ENCODE measurements at regions not wholly inside any gene's neighbourhood (a gene's known extent, or its start where the extent isn't known, plus 50 kb on each side); places are given as distances from the start of the nearest gene placed in this dataset.

- WGBS, 2 donors: 75 to 89% methylated on average over 1 of the region's 1 CpG
- Histone ChIP-seq H3K27ac (no peak overlapping the region), H3K9me3 (no peaks in the 10 kb centered on the region), H3K4me3 (no peak overlapping the region), H3K27me3 (no peaks in the 10 kb centered on the region), H3K4me1 (no peaks in the 10 kb centered on the region), H3K36me3 (no peaks in the 10 kb centered on the region)
- no peak for TF ChIP-seq CTCF (IDR thresholded peaks at IDR 0.05)
- TF ChIP-seq POLR2A (IDR thresholded peaks at IDR 0.05): no peak
- intact Hi-C loops (cut with DNase I): no loop called here
- no peak for DNase-seq
These were observed 1830.2 kb downstream of the STIM2 start for GRCh38 chr4:28690890-28691289.

- H3K4me3 ChIP-seq: no peak overlapping the region
These were observed 1841.9 kb downstream of the STIM2 start for GRCh38 chr4:28702571-28702970.

GRCh38 chr4:28709891-28710290, 1849.2 kb downstream of the STIM2 start:
- Histone ChIP-seq H3K4me3 (no peak overlapping the region), H3K4me1 (no peaks in the 10 kb centered on the region), H3K27me3 (no peaks in the 10 kb centered on the region), H3K36me3 (no peaks in the 10 kb centered on the region), H3K9me3 (no peaks in the 10 kb centered on the region), H3K27ac (no peak overlapping the region)
- 28 to 48% methylated on average over 3 of the region's 3 CpGs for WGBS, 2 donors
- intact Hi-C loops (cut with DNase I): no loop called here
- no peak for TF ChIP-seq CTCF (IDR thresholded peaks at IDR 0.05)
- TF ChIP-seq POLR2A (IDR thresholded peaks at IDR 0.05): no peak
- DNase-seq: no peak

More at GRCh38 chr4:28702571-28702970, 1841.9 kb downstream of the STIM2 start:
- Histone ChIP-seq H3K27me3 (no peaks in the 10 kb centered on the region), H3K36me3 (no peaks in the 10 kb centered on the region), H3K9me3 (no peaks in the 10 kb centered on the region), H3K4me1 (no peaks in the 10 kb centered on the region), H3K27ac (no peak overlapping the region)
- WGBS, 2 donors: 61 to 70% methylated on average over 4 of the region's 4 CpGs
- intact Hi-C loops (cut with DNase I): no loop called here
- TF ChIP-seq CTCF (IDR thresholded peaks at IDR 0.05) (no peak), POLR2A (IDR thresholded peaks at IDR 0.05) (no peak)
- DNase-seq: no peak

GRCh38 chr4:28723371-28723770, 1862.7 kb downstream of the STIM2 start:
- DNase-seq: no peak
- H3K4me1 ChIP-seq: no peaks in the 10 kb centered on the region
- intact Hi-C loops (cut with DNase I): no loop called here
- no peak overlapping the region for H3K27ac ChIP-seq
- H3K9me3 ChIP-seq: no peaks in the 10 kb centered on the region
- no peak for TF ChIP-seq POLR2A (IDR thresholded peaks at IDR 0.05)
- no peak for TF ChIP-seq CTCF (IDR thresholded peaks at IDR 0.05)
- H3K36me3 ChIP-seq: no peaks in the 10 kb centered on the region
- H3K27me3 ChIP-seq: no peaks in the 10 kb centered on the region
- whole genome bisulfite sequencing, 2 donors: 71 to 79% methylated on average over 6 of the region's 6 CpGs
- no peak overlapping the region for H3K4me3 ChIP-seq

GRCh38 chr4:28724239-28724638, 1863.6 kb downstream of the STIM2 start:
- 86 to 96% methylated on average over 1 of the region's 1 CpG for WGBS, 2 donors
- intact Hi-C loops (cut with DNase I): no loop called here
- TF ChIP-seq CTCF (IDR thresholded peaks at IDR 0.05): no peak
- no peak for TF ChIP-seq POLR2A (IDR thresholded peaks at IDR 0.05)

More at GRCh38 chr4:28724239-28724638, 1863.6 kb downstream of the STIM2 start:
- Histone ChIP-seq H3K4me1 (no peaks in the 10 kb centered on the region), H3K27ac (no peak overlapping the region), H3K27me3 (no peaks in the 10 kb centered on the region), H3K36me3 (no peaks in the 10 kb centered on the region), H3K9me3 (no peaks in the 10 kb centered on the region), H3K4me3 (no peak overlapping the region)
- DNase-seq: no peak
